HEK293 (cell line): ENCODE measurements at regions not wholly inside any gene's neighbourhood (a gene's known extent, or its start where the extent isn't known, plus 50 kb on each side); places are given as distances from the start of the nearest gene placed in this dataset.
A peak's percentile ranks its signal among the peaks of the same experiment; 100 is the strongest.

Experiments
- CTCF ChIA-PET: fragments of 350-600 bp; formaldehyde crosslinking; extraction: SDS; loops from one replicate; lab custom pipeline; 2021; ENCODE audit warnings: antibody characterized with exemption; lab: Yijun Ruan, JAX
- POLR2A ChIA-PET: fragments of 300-600 bp; formaldehyde crosslinking; extraction: SDS; loops from one replicate; lab custom pipeline; 2020; ENCODE audit warnings: antibody characterized with exemption, inconsistent platforms; lab: Yijun Ruan, JAX
- H3K27ac ChIP-seq: fragments of 200-500 bp; sonication (Bioruptor generic); 2 replicates; pipeline ENCODE4 v1.5.1; 2014; ENCODE audit warnings: low read depth, low read length, control low read depth, inconsistent platforms; ENCODE audit errors: extremely low read depth
- H3K36me3 ChIP-seq, 2 experiments: fragments of 200-500 bp in 1 of 2; sonication (Bioruptor generic) in 1 of 2; 1 replicate in 1 of 2; 2 replicates in 1 of 2; pipeline ENCODE4 v1.5.1; 2014 to 2017; ENCODE audit warnings: inconsistent platforms in 2 of 2, low read length in 2 of 2; ENCODE audit not compliant: control insufficient read depth in 2 of 2, insufficient read depth in 1 of 2
- H3K4me1 ChIP-seq: fragments of 200-500 bp; sonication (Bioruptor generic); 2 replicates; pipeline ENCODE4 v1.5.1; 2014; ENCODE audit warnings: mild to moderate bottlenecking, low read length, inconsistent platforms; ENCODE audit not compliant: control insufficient read depth, insufficient read depth
- H3K4me3 ChIP-seq: 2 replicates; pipeline ENCODE4 v1.5.1; 2011; ENCODE audit warnings: low read depth, mild to moderate bottlenecking, control low read depth, low read length, moderate library complexity
- H3K9me3 ChIP-seq: fragments of 200-500 bp; sonication (Bioruptor generic); 2 replicates; pipeline ENCODE4 v1.5.1; 2014; ENCODE audit warnings: low read depth, low read length, inconsistent platforms; ENCODE audit not compliant: control insufficient read depth, insufficient read depth
- CTCF ChIP-seq: fragments of 450-650 bp; formaldehyde crosslinking; IDR thresholded peaks from 2 replicates; pipeline ENCODE4 v1.5.1; 2016; ENCODE audit warnings: missing biosample characterization, missing genetic modification characterization
- GFI1B ChIP-seq: fragments of 450-650 bp; formaldehyde crosslinking; IDR thresholded peaks from 2 replicates; pipeline ENCODE4 v1.5.1; 2016; ENCODE audit warnings: missing biosample characterization, missing genetic modification characterization
- HIC1 ChIP-seq: fragments of 450-650 bp; formaldehyde crosslinking; IDR thresholded peaks from 2 replicates; pipeline ENCODE4 v1.5.1; 2016; ENCODE audit warnings: missing biosample characterization, missing genetic modification characterization
- MEIS1 ChIP-seq: sonication (generic); formaldehyde crosslinking; IDR thresholded peaks from 2 replicates; pipeline ENCODE4 v1.8.1; 2022; ENCODE audit warnings: missing genetic modification reagents, mild to moderate bottlenecking, borderline replicate concordance
- PRDM2 ChIP-seq: fragments of 450-650 bp; formaldehyde crosslinking; IDR thresholded peaks from 2 replicates; pipeline ENCODE4 v1.5.1; 2016; ENCODE audit warnings: missing biosample characterization, missing genetic modification characterization, borderline replicate concordance
- SP3 ChIP-seq: fragments of 450-650 bp; formaldehyde crosslinking; IDR thresholded peaks from 2 replicates; pipeline ENCODE4 v1.5.1; 2016; ENCODE audit warnings: missing biosample characterization, missing genetic modification characterization
- TRIM28 ChIP-seq: IDR thresholded peaks from 2 replicates; pipeline ENCODE4 v1.6.1; 2011; ENCODE audit warnings: low read length, control low read depth, borderline replicate concordance
- ZEB2 ChIP-seq: fragments of 450-650 bp; formaldehyde crosslinking; IDR thresholded peaks from 2 replicates; pipeline ENCODE4 v1.5.1; 2016; ENCODE audit warnings: missing biosample characterization, missing genetic modification characterization
- ZNF10 ChIP-seq: fragments of 450-650 bp; formaldehyde crosslinking; IDR thresholded peaks from 2 replicates; pipeline ENCODE4 v1.5.1; 2017; ENCODE audit warnings: missing biosample characterization, missing genetic modification characterization
- ZNF169 ChIP-seq: fragments of 450-650 bp; formaldehyde crosslinking; IDR thresholded peaks from 2 replicates; pipeline ENCODE4 v1.5.1; 2016; ENCODE audit warnings: missing biosample characterization, missing genetic modification characterization
- ZNF18 ChIP-seq: fragments of 450-650 bp; formaldehyde crosslinking; IDR thresholded peaks from 2 replicates; pipeline ENCODE4 v1.5.1; 2016; ENCODE audit warnings: missing biosample characterization, missing genetic modification characterization
- ZNF184 ChIP-seq: fragments of 450-650 bp; IDR thresholded peaks from 2 replicates; pipeline ENCODE4 v1.5.1; 2018; ENCODE audit warnings: missing biosample characterization, mild to moderate bottlenecking, missing genetic modification characterization
- ZNF221 ChIP-seq: fragments of 450-650 bp; formaldehyde crosslinking; IDR thresholded peaks from 2 replicates; pipeline ENCODE4 v1.5.1; 2017; ENCODE audit warnings: missing biosample characterization, missing genetic modification characterization, borderline replicate concordance
- ZNF239 ChIP-seq: fragments of 450-650 bp; formaldehyde crosslinking; IDR thresholded peaks from 2 replicates; pipeline ENCODE4 v1.5.1; 2016; ENCODE audit warnings: missing biosample characterization, missing genetic modification characterization
- ZNF24 ChIP-seq: fragments of 450-650 bp; formaldehyde crosslinking; IDR thresholded peaks from 2 replicates; pipeline ENCODE4 v1.5.1; 2016; ENCODE audit warnings: missing biosample characterization, missing genetic modification characterization
- ZNF280C ChIP-seq: fragments of 450-650 bp; formaldehyde crosslinking; IDR thresholded peaks from 2 replicates; pipeline ENCODE4 v1.5.1; 2016; ENCODE audit warnings: missing biosample characterization, missing genetic modification characterization
- ZNF514 ChIP-seq: fragments of 450-650 bp; formaldehyde crosslinking; IDR thresholded peaks from 2 replicates; pipeline ENCODE4 v1.5.1; 2016; ENCODE audit warnings: missing biosample characterization, missing genetic modification characterization
- ZNF596 ChIP-seq: fragments of 450-650 bp; IDR thresholded peaks from 2 replicates; pipeline ENCODE4 v1.5.0; 2018; ENCODE audit warnings: missing biosample characterization, mild to moderate bottlenecking, missing genetic modification characterization, moderate library complexity
- ZNF600 ChIP-seq: fragments of 450-650 bp; formaldehyde crosslinking; IDR thresholded peaks from 2 replicates; pipeline ENCODE4 v1.5.1; 2016; ENCODE audit warnings: missing biosample characterization, missing genetic modification characterization
- ZNF610 ChIP-seq: fragments of 450-650 bp; formaldehyde crosslinking; IDR thresholded peaks from 2 replicates; pipeline ENCODE4 v1.5.1; 2016; ENCODE audit warnings: missing biosample characterization, missing genetic modification characterization, borderline replicate concordance

GRCh38 chr2:217162533-217162932 is 302.7 kb upstream of the TNP1 start (continued):
- TF ChIP-seq ZNF239 (tag by site-specific recombination) = no peak
- no peak for TF ChIP-seq TRIM28
- TF ChIP-seq ZNF184 (tag by site-specific recombination) = no peak; the same call in 1 of the 2 replicates
- no peak for TF ChIP-seq ZNF18
- TF ChIP-seq ZEB2 (tag by site-specific recombination) = peak; percentile 76
- TF ChIP-seq CTCF = no peak
- TF ChIP-seq ZNF280C (tag by site-specific recombination) = no peak
- TF ChIP-seq ZNF169 (tag by site-specific recombination) = no peak
- no peak for TF ChIP-seq ZNF610 (tag by site-specific recombination)
- no peak; the same call in 1 of the 2 replicates for TF ChIP-seq HIC1 (tag by site-specific recombination)
- TF ChIP-seq GFI1B = no peak
- TF ChIP-seq MEIS1 (CRISPR knock-in tag) = no peak
- no peak for TF ChIP-seq ZNF514 (tag by site-specific recombination)
- TF ChIP-seq SP3 (tag by site-specific recombination) = no peak
- TF ChIP-seq ZNF600 (tag by site-specific recombination) = peak; percentile 38; the same call in 1 of the 2 replicates
- TF ChIP-seq ZNF221 (tag by site-specific recombination) = no peak
- TF ChIP-seq ZNF24 (tag by site-specific recombination) = peak; percentile 29; the same call in 1 of the 2 replicates

GRCh38 chr2:217160978-217161973 is 301.4 kb upstream of the TNP1 start:
- peaks cover 10% of the 10 kb centered on the region for H3K4me1 ChIP-seq
- H3K4me3 ChIP-seq = no peak overlapping the region
- ChIA-PET CTCF (interaction anchor here (0.5 to 1.1 kb wide), 8 partner anchors 13 to 565 kb away, joined by 3 to 7 read pairs (median 4); partner anchors contain the start of gene IGFBP5), POLR2A (interaction anchor here (0.6 kb wide), 1 partner anchor 290 kb away, joined by 3 read pairs; no protein-coding TSS in a partner anchor)
- no peaks in the 10 kb centered on the region for H3K36me3 ChIP-seq
- H3K9me3 ChIP-seq = no peaks in the 10 kb centered on the region
- no peak overlapping the region for H3K27ac ChIP-seq
- TF ChIP-seq ZNF10 (tag by site-specific recombination) = no peak
- no peak for TF ChIP-seq PRDM2 (tag by site-specific recombination)
- TF ChIP-seq ZNF596 (tag by site-specific recombination) = peak; percentile 91
